HG02571 (cell line): ENCODE measurements at regions not wholly inside any gene's neighbourhood (a gene's known extent, or its start where the extent isn't known, plus 50 kb on each side); places are given as distances from the start of the nearest gene placed in this dataset.

Experiments used
- ATAC-seq: cut with Tn5 transposase; IDR thresholded peaks from one replicate; pipeline ENCODE4 v1.9.1; 2021; ENCODE audit warnings: mild to moderate bottlenecking, moderate library complexity; ENCODE audit not compliant: unreplicated experiment

DNA sequence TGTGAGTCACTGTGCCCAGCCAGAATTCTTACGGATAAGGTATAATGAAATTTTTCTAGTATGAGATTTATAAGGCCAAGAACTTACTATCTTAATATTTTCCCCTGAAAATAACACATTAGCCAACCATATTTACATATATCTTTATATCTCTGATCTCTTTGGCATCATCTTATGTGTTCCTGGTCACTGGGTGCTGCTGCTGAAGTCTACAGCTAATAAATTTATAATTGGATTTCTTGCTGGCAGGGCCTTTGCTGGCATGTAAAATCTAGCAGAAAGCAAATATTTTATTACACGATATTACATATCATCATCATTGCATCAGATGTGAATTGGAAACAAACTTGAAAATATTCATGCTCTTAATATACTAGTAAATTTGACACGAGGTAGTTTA is 590.7 kb downstream of the ANXA1 start:
- ATAC-seq = no peak

- no peak for ATAC-seq
Observed at GRCh38 chr9:73743826-73744225, 592.2 kb downstream of the ANXA1 start.

DNA sequence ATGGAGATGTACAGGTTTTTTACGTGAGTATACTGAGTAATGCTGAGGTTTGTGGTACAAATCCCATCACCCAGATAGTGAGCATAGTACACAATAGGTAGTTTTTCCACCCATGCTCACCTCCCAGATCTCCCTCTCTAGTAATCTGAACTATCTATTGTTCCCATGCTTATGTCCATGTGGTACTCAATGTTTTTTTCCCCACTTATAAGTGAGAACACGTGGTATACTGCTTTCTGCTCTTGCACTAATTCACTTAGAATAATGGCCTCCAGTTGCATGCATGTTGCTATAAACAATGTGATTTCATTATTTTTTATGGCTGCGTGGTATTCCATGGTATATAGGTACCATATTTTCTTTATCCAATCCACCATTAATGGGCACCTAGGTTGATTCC is 593.9 kb downstream of the ANXA1 start:
- ATAC-seq = no peak

DNA sequence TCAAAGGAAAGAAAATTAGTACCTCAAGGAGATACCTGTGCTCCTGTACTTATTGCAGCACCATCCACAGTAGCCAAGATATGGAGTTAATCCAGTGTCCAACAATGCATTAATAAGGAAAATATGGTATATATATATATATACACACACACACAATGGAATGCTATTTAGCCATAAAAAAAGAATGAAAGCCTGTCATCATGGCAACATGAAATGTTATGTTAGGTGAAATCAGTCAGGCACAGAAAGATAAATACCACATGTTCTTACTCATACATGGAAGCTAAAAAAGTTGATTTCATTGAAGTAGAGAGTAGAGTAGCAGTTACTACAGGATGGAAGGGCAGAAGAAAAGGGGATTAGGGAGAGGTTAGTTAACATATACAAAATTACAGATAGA is 601.5 kb downstream of the ANXA1 start:
- no peak for ATAC-seq

DNA sequence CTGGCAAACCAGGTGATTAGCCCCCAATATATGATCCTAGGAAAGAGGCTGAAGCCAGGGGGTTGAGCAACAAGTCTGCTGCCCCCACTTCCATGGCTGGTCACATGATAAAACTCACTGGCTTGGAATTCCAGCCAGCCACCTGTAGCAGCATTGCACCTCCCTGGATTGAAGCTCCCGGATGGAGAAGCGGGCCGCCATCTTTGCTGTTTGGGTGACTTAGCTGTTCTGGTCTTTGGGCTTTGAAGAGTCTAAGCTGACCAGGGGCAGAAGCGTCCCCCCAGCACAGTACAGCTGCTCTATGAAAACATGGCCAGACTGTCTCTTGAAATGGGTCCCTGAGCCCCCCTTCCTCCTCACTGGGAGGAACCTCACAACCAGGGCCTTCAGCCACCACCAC is 610.2 kb downstream of the ANXA1 start:
- no peak for ATAC-seq

DNA sequence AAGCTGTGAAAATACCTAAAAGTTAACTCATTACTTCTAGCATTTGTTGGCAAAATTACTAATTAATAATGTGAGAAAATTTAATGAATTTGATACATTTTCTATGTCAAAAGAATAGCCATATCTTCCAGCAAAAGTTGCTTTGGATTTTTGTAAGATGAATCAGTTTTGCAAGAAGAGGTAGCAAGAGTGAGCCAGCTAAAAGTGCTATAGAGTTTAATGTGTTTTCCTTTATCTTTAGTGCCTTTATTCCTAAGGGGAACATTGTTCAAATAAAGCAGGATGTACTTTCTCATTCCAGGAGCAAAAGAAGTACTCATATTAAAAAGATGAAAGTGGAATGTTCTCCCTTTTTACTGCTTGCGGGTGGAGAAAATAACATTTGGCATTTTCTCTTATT is 622.2 kb downstream of the ANXA1 start:
- ATAC-seq = no peak

GRCh38 chr9:73775757-73776156 is 624.1 kb downstream of the ANXA1 start:
- ATAC-seq = no peak

GRCh38 chr9:73780916-73781315 is 629.3 kb downstream of the ANXA1 start:
- no peak for ATAC-seq

DNA sequence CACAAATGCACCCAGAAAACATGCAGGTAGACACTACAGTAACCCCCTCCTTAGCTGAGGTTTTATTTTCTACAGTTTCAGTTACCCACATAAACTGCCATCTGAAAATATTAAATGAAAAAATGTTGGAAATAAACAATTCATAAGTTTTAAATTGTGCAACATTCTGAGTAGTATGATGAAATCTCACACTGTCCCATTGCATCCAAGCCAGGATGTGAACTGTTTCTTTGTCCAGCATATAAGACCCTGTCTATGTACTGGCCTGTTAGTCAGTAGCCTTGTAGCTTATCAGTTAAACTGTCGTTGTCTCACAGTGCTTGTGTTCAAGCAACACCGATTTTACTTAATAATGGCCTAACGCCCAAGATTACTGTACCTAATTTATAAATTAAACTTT is 630.5 kb downstream of the ANXA1 start:
- no peak for ATAC-seq

DNA sequence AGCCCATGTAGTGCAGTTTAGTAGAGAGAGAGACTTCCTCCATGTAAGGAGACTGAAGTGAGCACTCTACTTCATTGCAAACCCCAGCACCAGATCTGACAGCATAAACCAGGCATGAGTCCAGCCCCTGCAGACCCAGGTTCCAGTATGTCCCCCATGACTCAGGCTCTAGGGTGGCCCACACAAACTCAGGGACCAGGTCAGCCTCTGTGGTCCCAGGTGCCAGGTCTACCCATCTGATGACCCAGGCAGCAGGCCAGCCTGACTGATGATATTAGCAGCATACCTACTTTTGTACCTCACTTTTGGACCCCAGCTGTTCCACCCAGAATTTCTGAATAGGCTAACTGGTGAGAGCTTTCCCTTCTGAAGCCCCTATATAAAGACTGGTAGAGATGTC is 647.8 kb downstream of the ANXA1 start:
- ATAC-seq = no peak

GRCh38 chr9:73805111-73805510 is 653.4 kb downstream of the ANXA1 start:
- no peak for ATAC-seq

GRCh38 chr9:73805853-73806458 is 654.3 kb downstream of the ANXA1 start:
- ATAC-seq = no peak

DNA sequence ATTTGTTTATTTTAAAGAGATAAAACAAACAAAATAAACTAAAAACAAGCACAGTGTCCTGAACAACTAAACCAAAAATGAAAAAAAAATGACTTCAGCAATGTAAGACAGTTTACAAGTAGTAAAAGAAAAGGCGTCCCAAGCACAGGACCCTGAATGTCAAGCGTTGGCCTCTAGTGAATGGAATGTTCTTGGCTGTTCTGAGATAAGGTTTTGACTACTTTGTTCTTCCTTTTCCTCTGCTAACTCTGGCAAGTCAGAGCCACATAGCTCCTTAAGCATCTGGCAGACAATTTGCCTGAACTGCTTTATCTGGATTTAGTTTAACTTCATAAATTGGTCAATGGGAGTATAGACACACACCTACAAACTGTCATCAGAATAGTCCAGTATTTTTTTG is 655.2 kb downstream of the ANXA1 start:
- ATAC-seq = no peak

- no peak for ATAC-seq
Observed at GRCh38 chr9:73807952-73808351, 656.3 kb downstream of the ANXA1 start.

DNA sequence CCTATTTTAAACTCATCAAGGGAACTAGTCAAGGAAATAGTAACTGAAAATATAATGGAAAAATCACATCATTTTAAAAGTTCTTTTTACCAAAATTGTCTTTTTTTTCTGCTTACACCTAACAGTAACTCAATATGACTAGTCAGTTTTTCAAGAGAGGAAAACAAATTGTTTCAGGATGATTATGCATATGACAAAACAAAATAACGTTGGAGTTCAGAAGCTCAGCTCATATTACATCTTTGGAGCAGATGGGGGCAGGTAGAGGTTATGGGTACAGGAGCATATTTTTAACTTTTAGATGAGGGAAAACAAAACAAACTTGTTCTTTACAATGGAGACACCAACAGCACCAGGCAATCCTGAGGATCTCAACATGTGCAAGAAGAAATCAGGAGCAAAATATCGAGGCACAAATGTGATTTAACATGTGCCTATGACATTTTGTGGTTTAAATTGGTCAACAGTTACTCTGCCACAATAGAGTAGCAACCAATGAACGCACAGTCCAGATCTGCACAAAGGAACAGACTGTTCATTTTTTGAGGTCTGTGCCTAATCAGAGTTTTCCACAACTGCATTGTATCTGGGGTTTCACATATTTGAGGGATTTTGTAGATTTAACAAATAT is 659.0 kb downstream of the ANXA1 start:
- ATAC-seq = no peak

GRCh38 chr9:73813546-73813945 is 661.9 kb downstream of the ANXA1 start:
- no peak for ATAC-seq

DNA sequence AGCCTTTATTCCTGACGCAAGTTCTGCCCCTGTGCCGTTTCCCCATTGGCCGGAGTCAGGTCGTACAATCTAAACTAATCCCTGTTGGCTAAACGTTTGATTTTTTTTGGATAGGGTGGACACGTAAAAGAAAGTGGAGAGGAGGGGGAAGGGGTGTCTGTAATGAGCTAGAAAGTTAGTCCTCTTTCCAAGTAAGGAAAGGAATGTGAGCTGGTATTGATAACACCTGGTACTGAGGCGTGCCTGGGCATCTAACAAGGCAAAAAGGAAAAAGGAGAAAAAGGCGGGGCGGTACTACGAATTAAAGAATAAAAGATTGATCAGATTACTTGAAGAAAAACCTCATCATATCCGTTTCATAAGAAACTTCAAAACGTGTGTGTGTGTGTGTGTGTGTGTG is 665.2 kb downstream of the ANXA1 start:
- ATAC-seq = no peak

DNA sequence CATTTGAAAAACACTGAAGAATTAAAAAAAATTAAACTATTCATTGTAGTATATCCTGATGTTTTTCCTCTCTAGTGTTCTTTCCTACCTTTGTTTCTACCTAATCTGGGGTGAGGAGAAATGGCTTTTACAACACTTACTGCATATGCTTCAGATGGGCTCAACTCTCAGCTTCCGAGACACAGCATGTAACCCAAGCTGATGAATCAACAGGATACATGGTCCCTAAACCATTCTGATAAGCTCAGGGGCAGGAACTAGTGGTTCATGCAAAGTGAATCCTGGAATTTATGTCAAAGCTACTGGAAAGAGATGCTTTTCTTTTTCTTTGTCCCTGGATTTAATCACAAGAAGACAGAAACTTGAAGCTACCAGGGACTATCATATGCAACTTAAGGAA is 672.5 kb upstream of the RORB start:
- ATAC-seq = no peak

- ATAC-seq = no peak
Observed at GRCh38 chr9:73838871-73839270, 658.3 kb upstream of the RORB start.

GRCh38 chr9:73839471-73839870 is 657.7 kb upstream of the RORB start:
- ATAC-seq = no peak

DNA sequence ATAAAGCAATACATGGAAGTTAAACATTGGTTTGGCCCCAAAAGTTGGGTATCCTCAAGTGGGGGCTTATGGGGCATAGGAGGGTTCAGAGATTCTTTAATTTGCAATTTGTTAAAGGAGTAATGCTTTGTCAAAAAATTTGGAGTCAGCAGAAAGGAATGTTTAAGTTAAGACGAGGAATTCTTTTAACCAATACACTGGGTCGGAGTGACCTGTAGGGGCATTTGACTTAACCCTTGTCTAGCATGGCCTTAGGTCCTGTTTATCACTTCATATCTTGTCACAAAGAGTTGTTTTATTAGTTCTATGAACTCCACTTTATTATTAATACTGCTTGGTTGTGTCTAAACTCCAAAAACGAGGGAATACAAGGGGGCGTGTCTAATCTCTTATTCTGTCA is 656.1 kb upstream of the RORB start:
- no peak for ATAC-seq

GRCh38 chr9:73844135-73844534 is 653.0 kb upstream of the RORB start:
- ATAC-seq = no peak

- peak; percentile 75 for ATAC-seq
Observed at GRCh38 chr9:73845539-73845938, 651.6 kb upstream of the RORB start.
